Trophoblast cell (in vitro differentiated cells and primary cell): ENCODE measurements at regions not wholly inside any gene's neighbourhood (a gene's known extent, or its start where the extent isn't known, plus 50 kb on each side); places are given as distances from the start of the nearest gene placed in this dataset.
"Not testable (repeated sequence)": the region's sequence is repeated elsewhere in the genome, so short reads cannot be mapped to it uniquely, and the experiment has no call there.

Experiments used
- DNase-seq, 2 donors: peaks; one replicate each; pipeline ENCODE4 v3.0.0-alpha.2; 2016
- H2AFZ ChIP-seq: 2 replicates; pipeline ENCODE4 v1.6.1; 2013; ENCODE audit warnings: low read length, moderate library complexity, mild to moderate bottlenecking; ENCODE audit not compliant: insufficient read depth, poor library complexity
- H2AK5ac ChIP-seq: 2 replicates; pipeline ENCODE4 v1.6.1; 2013; ENCODE audit warnings: mild to moderate bottlenecking, low read length
- H2BK120ac ChIP-seq: 2 replicates; pipeline ENCODE4 v1.6.1; 2013; ENCODE audit warnings: low read length, mild to moderate bottlenecking, moderate library complexity; ENCODE audit not compliant: insufficient read depth, poor library complexity
- H2BK12ac ChIP-seq: 2 replicates; pipeline ENCODE4 v1.6.1; 2013; ENCODE audit warnings: mild to moderate bottlenecking, low read length, moderate library complexity
- H2BK5ac ChIP-seq: 2 replicates; pipeline ENCODE4 v1.6.1; 2013; ENCODE audit warnings: low read length, low read depth, moderate library complexity, mild to moderate bottlenecking; ENCODE audit not compliant: poor library complexity
- H3K14ac ChIP-seq: 2 replicates; pipeline ENCODE4 v1.6.1; 2013; ENCODE audit warnings: mild to moderate bottlenecking, low read length
- H3K18ac ChIP-seq: 2 replicates; pipeline ENCODE4 v1.6.1; 2013; ENCODE audit warnings: mild to moderate bottlenecking, low read length
- H3K23ac ChIP-seq: 2 replicates; pipeline ENCODE4 v1.6.1; 2013; ENCODE audit warnings: low read length
- H3K27ac ChIP-seq: 2 replicates; pipeline ENCODE4 v1.5.1; 2013; ENCODE audit warnings: low read depth, mild to moderate bottlenecking, inconsistent platforms, low read length, moderate library complexity
- H3K27me3 ChIP-seq: 2 replicates; pipeline ENCODE4 v1.6.1; 2013; ENCODE audit warnings: inconsistent platforms, mild to moderate bottlenecking, low read length, moderate library complexity; ENCODE audit not compliant: insufficient read depth
- H3K36me3 ChIP-seq, 2 experiments: 1 replicate in 1 of 2; 2 replicates in 1 of 2; pipeline ENCODE4 v1.6.1; 2013; ENCODE audit warnings: low read length in 2 of 2, mild to moderate bottlenecking in 2 of 2, moderate library complexity in 1 of 2; ENCODE audit not compliant: insufficient read depth in 2 of 2, control insufficient read depth in 1 of 2
- H3K4ac ChIP-seq: 2 replicates; pipeline ENCODE4 v1.6.1; 2013; ENCODE audit warnings: low read depth, mild to moderate bottlenecking, low read length, moderate library complexity
- H3K4me1 ChIP-seq, 2 experiments: 1 replicate in 1 of 2; 2 replicates in 1 of 2; pipeline ENCODE4 v1.6.1; 2013; ENCODE audit warnings: low read length in 2 of 2, mild to moderate bottlenecking in 2 of 2, moderate library complexity in 1 of 2; ENCODE audit not compliant: insufficient read depth in 2 of 2, control insufficient read depth in 1 of 2
- H3K4me2 ChIP-seq: 2 replicates; pipeline ENCODE4 v1.6.1; 2013; ENCODE audit warnings: inconsistent platforms, mild to moderate bottlenecking, low read length, moderate library complexity
- H3K4me3 ChIP-seq: 2 replicates; pipeline ENCODE4 v1.5.1; 2013; ENCODE audit warnings: mild to moderate bottlenecking, low read depth, low read length, inconsistent platforms
- H3K79me1 ChIP-seq: one replicate; pipeline ENCODE4 v1.6.1; 2013; ENCODE audit warnings: low read length
- H3K79me2 ChIP-seq: 2 replicates; pipeline ENCODE4 v1.6.1; 2013; ENCODE audit warnings: low read length, mild to moderate bottlenecking; ENCODE audit not compliant: control insufficient read depth, insufficient read depth, poor library complexity
- H3K9ac ChIP-seq: 2 replicates; pipeline ENCODE4 v1.6.1; 2013; ENCODE audit warnings: mild to moderate bottlenecking, low read length
- H3K9me3 ChIP-seq: 2 replicates; pipeline ENCODE4 v1.6.1; 2013; ENCODE audit warnings: low read depth, mild to moderate bottlenecking, control low read depth, inconsistent platforms, low read length; ENCODE audit not compliant: insufficient read depth
- H4K12ac ChIP-seq: 2 replicates; pipeline ENCODE4 v1.6.1; 2013; ENCODE audit warnings: low read depth, mild to moderate bottlenecking, low read length, moderate library complexity
- H4K8ac ChIP-seq: 2 replicates; pipeline ENCODE4 v1.6.1; 2013; ENCODE audit warnings: low read depth, mild to moderate bottlenecking, low read length, moderate library complexity
- H4K91ac ChIP-seq: one replicate; pipeline ENCODE4 v1.6.1; 2013; ENCODE audit warnings: low read depth, mild to moderate bottlenecking, low read length, moderate library complexity
- WGBS: extraction: QIAGEN DNeasy Blood & Tissue Kit; methylation state at CpG from one replicate; pipeline ENCODE4 v1.1.7; 2013; ENCODE audit warnings: missing lambda C conversion rate; ENCODE audit not compliant: insufficient read length, insufficient coverage; ENCODE audit errors: extremely low coverage; 5-methylcytosine and 5-hydroxymethylcytosine counted together

- H3K9me3 ChIP-seq, H3K79me1 ChIP-seq, H2BK120ac ChIP-seq, H3K9ac ChIP-seq, H2BK5ac ChIP-seq, H2AFZ ChIP-seq, H3K27me3 ChIP-seq, H4K12ac ChIP-seq, H3K14ac ChIP-seq, H3K79me2 ChIP-seq, H4K8ac ChIP-seq, H3K36me3 ChIP-seq, DNase-seq, H3K4me1 ChIP-seq, H3K18ac ChIP-seq, H3K4ac ChIP-seq, H3K23ac ChIP-seq, H3K27ac ChIP-seq, H2AK5ac ChIP-seq, H2BK12ac ChIP-seq, H3K4me3 ChIP-seq, H4K91ac ChIP-seq, H3K4me2 ChIP-seq: not testable (repeated sequence)
- WGBS: no CpG with 5 or more reads among the region's 33 CpGs
These were observed 102.2 kb upstream of the PDE10A start for GRCh38 chr6:165765256-165765655.

DNA sequence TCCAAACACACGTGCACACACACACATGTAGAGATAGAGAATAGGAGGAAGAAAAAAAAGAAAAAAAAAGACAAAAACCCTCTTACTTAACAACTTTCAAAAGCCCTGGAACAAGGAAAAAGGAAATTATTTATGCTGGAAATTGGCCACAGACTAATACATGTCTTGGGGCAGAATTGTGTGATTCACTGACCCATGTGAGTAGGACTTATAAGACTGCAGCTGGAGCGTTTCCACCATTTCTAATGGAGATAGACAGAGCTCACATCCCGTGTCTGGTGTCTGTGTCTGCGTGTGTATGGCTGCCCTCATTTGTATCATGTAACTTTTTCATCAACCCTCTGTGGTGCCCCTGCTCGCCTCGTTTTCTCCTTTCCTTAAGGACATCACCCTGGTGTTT is 99.8 kb upstream of the PDE10A start:
- no peak overlapping the region for H3K14ac ChIP-seq
- WGBS: no CpG with 5 or more reads among the region's 6 CpGs

GRCh38 chr6:165762125-165762524 is 99.1 kb upstream of the PDE10A start:
- Histone ChIP-seq H2BK5ac (no peak overlapping the region), H3K4ac (no peak overlapping the region), H4K91ac (no peak overlapping the region), H2BK12ac (no peak overlapping the region), H3K79me1 (no peaks in the 10 kb centered on the region), H2AK5ac (no peak overlapping the region), H3K14ac (no peak overlapping the region), H3K9me3 (peaks cover 2% of the 10 kb centered on the region), H3K9ac (no peak overlapping the region), H3K36me3 (no peaks in the 10 kb centered on the region), H3K4me1 (no peaks in the 10 kb centered on the region), H3K4me2 (no peak overlapping the region), H2AFZ (no peak overlapping the region), H3K23ac (no peak overlapping the region), H2BK120ac (no peak overlapping the region), H3K4me3 (no peak overlapping the region), H4K8ac (no peak overlapping the region), H3K79me2 (no peaks in the 10 kb centered on the region), H4K12ac (no peak overlapping the region), H3K18ac (no peak overlapping the region), H3K27me3 (no peaks in the 10 kb centered on the region), H3K27ac (no peak overlapping the region)
- DNase-seq: no peak
- no CpG with 5 or more reads among the region's 2 CpGs for WGBS

More for the DNA sequence above, 99.8 kb upstream of the PDE10A start:
- no peak overlapping the region for H4K12ac ChIP-seq
- no peak overlapping the region for H2AFZ ChIP-seq
- H2AK5ac ChIP-seq: no peak overlapping the region
- H3K27ac ChIP-seq: no peak overlapping the region
- H2BK5ac ChIP-seq: no peak overlapping the region
- H3K36me3 ChIP-seq: no peaks in the 10 kb centered on the region
- H3K4me3 ChIP-seq: no peak overlapping the region
- no peak overlapping the region for H3K9ac ChIP-seq
- H2BK120ac ChIP-seq: no peak overlapping the region
- no peak overlapping the region for H2BK12ac ChIP-seq
- H3K4ac ChIP-seq: no peak overlapping the region
- no peak for DNase-seq
- H4K8ac ChIP-seq: no peak overlapping the region
- no peak overlapping the region for H3K4me2 ChIP-seq
- no peaks in the 10 kb centered on the region for H3K79me2 ChIP-seq
- H3K4me1 ChIP-seq: no peaks in the 10 kb centered on the region
- H3K79me1 ChIP-seq: no peaks in the 10 kb centered on the region
- no peak overlapping the region for H4K91ac ChIP-seq
- no peak overlapping the region for H3K23ac ChIP-seq
- no peaks in the 10 kb centered on the region for H3K27me3 ChIP-seq
- H3K18ac ChIP-seq: no peak overlapping the region
- H3K9me3 ChIP-seq: peaks cover 2% of the 10 kb centered on the region

- WGBS: no CpG with 5 or more reads among the region's 8 CpGs
- no peak for DNase-seq
- H3K4me3 ChIP-seq: no peak overlapping the region
- H2AK5ac ChIP-seq: no peak overlapping the region
- H3K36me3 ChIP-seq: no peaks in the 10 kb centered on the region
- no peak overlapping the region for H3K9ac ChIP-seq
- no peak overlapping the region for H3K27ac ChIP-seq
- no peak overlapping the region for H3K18ac ChIP-seq
- H3K4ac ChIP-seq: no peak overlapping the region
- H3K79me2 ChIP-seq: no peaks in the 10 kb centered on the region
- H4K12ac ChIP-seq: no peak overlapping the region
- no peak overlapping the region for H3K14ac ChIP-seq
- no peak overlapping the region for H2BK5ac ChIP-seq
- H2BK12ac ChIP-seq: no peak overlapping the region
- peaks cover 2% of the 10 kb centered on the region for H3K9me3 ChIP-seq
- H3K27me3 ChIP-seq: no peaks in the 10 kb centered on the region
- H3K4me1 ChIP-seq: no peaks in the 10 kb centered on the region
- no peak overlapping the region for H3K23ac ChIP-seq
- no peak overlapping the region for H4K8ac ChIP-seq
- no peak overlapping the region for H3K4me2 ChIP-seq
- H2BK120ac ChIP-seq: no peak overlapping the region
- H4K91ac ChIP-seq: no peak overlapping the region
- H3K79me1 ChIP-seq: no peaks in the 10 kb centered on the region
- no peak overlapping the region for H2AFZ ChIP-seq
These were observed 97.8 kb upstream of the PDE10A start for GRCh38 chr6:165760803-165761185.
